ENCODE measurements at regions not wholly inside any gene's neighbourhood (a gene's known extent, or its start where the extent isn't known, plus 50 kb on each side); places are given as distances from the start of the nearest gene placed in this dataset.

- Histone ChIP-seq H3K14ac (ENCODE audit: insufficient read length) (no peak overlapping the region), H3K23ac (ENCODE audit: insufficient read length) (no peak overlapping the region), H3K79me1 (ENCODE audit: low read depth, low read length) (no peaks in the 10 kb centered on the region), H3K18ac (ENCODE audit: extremely low read depth, low read length) (no peak overlapping the region), H3K4me1 (replicated peaks in 1 of 4; ENCODE audit: control insufficient read depth in 3 of 4, insufficient read depth in 4 of 4, low read length in 3 of 4) (peaks cover 0 to 7% (median 2%) of the 10 kb centered on the region in 4 experiments; a peak in 4 of 7 replicates), H2BK20ac (ENCODE audit: low read length) (no peak overlapping the region), H3K27me3 (replicated peaks in 1 of 4; ENCODE audit: control insufficient read depth in 3 of 4, extremely low read depth in 1 of 4, insufficient read depth in 3 of 4, low read length in 3 of 4) (no peaks in the 10 kb centered on the region), H2BK5ac (ENCODE audit: low read depth, low read length) (no peak overlapping the region), H3K23me2 (ENCODE audit: low read depth, low read length) (no peaks in the 10 kb centered on the region), H2AFZ (ENCODE audit: low read length) (no peak overlapping the region), H3K9me3 (ENCODE audit: insufficient read depth in 2 of 2, low read depth in 1 of 2, low read length in 1 of 2) (no peaks in the 10 kb centered on the region), H3K79me2 (ENCODE audit: control insufficient read depth in 1 of 2, insufficient read depth in 2 of 2, low read length in 2 of 2) (no peaks in the 10 kb centered on the region), H2BK15ac (ENCODE audit: low read length) (no peak overlapping the region), H4K91ac (replicated peaks; ENCODE audit: insufficient read length, low read length) (no peak overlapping the region), H3K36me3 (ENCODE audit: control insufficient read depth in 2 of 4, insufficient read depth in 4 of 4, low read length in 3 of 4) (no peaks in the 10 kb centered on the region; a peak in 2 of 8 replicates), H3K4me3 (ENCODE audit: extremely low read depth in 1 of 4, insufficient read depth in 2 of 4, low read depth in 3 of 4, low read length in 4 of 4) (no peak overlapping the region), H2AK5ac (ENCODE audit: low read depth, low read length) (no peak overlapping the region), H3K9ac (replicated peaks in 1 of 4; ENCODE audit: extremely low read depth in 1 of 4, low read depth in 3 of 4, low read length in 3 of 4) (no peak overlapping the region), H2BK12ac (ENCODE audit: low read depth, low read length) (no peak overlapping the region), H4K5ac (ENCODE audit: insufficient read length, low read depth, low read length) (no peak overlapping the region), H3K27ac (ENCODE audit: low read depth, low read length) (0 out of 2 replicates have a peak overlapping the region, but pooled peaks have one; percentile 2), H2BK120ac (replicated peaks; ENCODE audit: low read depth, low read length) (no peak overlapping the region), H3K4ac (replicated peaks; ENCODE audit: insufficient read length, low read depth, low read length) (no peak overlapping the region), H3K4me2 (ENCODE audit: insufficient read depth in 1 of 2, low read depth in 2 of 2, low read length in 2 of 2) (no peak overlapping the region), H4K20me1 (replicated peaks in 1 of 2; ENCODE audit: control insufficient read depth in 1 of 2, insufficient read depth in 2 of 2, low read length in 2 of 2) (peaks cover 0 to 4% of the 10 kb centered on the region in 2 experiments), H4K8ac (ENCODE audit: extremely low read depth, insufficient read depth, low read length) (no peak overlapping the region), H3K56ac (replicated peaks; ENCODE audit: insufficient read length, low read depth, low read length) (no peak overlapping the region)
- DNase-seq (ENCODE audit: low read depth in 1 of 2, low spot score in 2 of 2) (no peak), FAIRE-seq (peak; percentile 70)
- WGBS, 2 experiments (ENCODE audit: extremely low coverage in 1 of 2, insufficient coverage in 1 of 2, insufficient read length in 1 of 2, insufficient replicate concordance in 2 of 2, low coverage in 1 of 2, low lambda C conversion rate in 2 of 2, missing lambda C conversion rate in 1 of 2), result 82% methylated on average over 11 of the region's 11 CpGs; no CpG with 5 or more reads in 1 of the 2 experiments
- CTCF ChIA-PET (ENCODE audit: partially characterized antibody), result interaction anchor here (0.9 kb wide), 2 partner anchors 23 to 71 kb away, joined by 3 to 4 read pairs; no protein-coding TSS in a partner anchor
- POLR2A ChIA-PET (ENCODE audit: partially characterized antibody), result interaction anchor here (0.7 to 2.2 kb wide), 3 partner anchors 19 to 203 kb away, joined by 3 to 7 read pairs (median 3); partner anchors contain the start of gene AASDH
These were observed 203.8 kb downstream of the AASDH start for GRCh38 chr4:56183344-56183959.
